ENCODE measurements at regions not wholly inside any gene's neighbourhood (a gene's known extent, or its start where the extent isn't known, plus 50 kb on each side); places are given as distances from the start of the nearest gene placed in this dataset.

- no peaks in the 10 kb centered on the region for H3K9me2 ChIP-seq (ENCODE audit: insufficient read depth)
- no peak overlapping the region for H3K4me2 ChIP-seq (ENCODE audit: unreplicated experiment)
- H2AFZ ChIP-seq = no peak overlapping the region
- no peak for DNase-seq
- H3K79me2 ChIP-seq (ENCODE audit: insufficient read depth) = no peaks in the 10 kb centered on the region
- no peaks in the 10 kb centered on the region for H3F3A ChIP-seq (ENCODE audit: insufficient read depth)
- in situ Hi-C loops (cut with MboI) = no loop called here
- WGBS, 2 experiments (ENCODE audit: low coverage in 1 of 2, low lambda C conversion rate in 2 of 2, missing lambda C conversion rate in 2 of 2) = 0% methylated on average over 1 of the region's 1 CpG
- TF ChIP-seq EZH2phosphoT487 (IDR thresholded peaks at IDR 0.05; ENCODE audit: insufficient read depth, low read depth) = no peak
- TF ChIP-seq EZH2 (IDR thresholded peaks at IDR 0.05; ENCODE audit: insufficient read depth, poor library complexity, severe bottlenecking) = no peak
- H3K9ac ChIP-seq = no peak overlapping the region
- H3K9me3 ChIP-seq (ENCODE audit: low read depth) = no peaks in the 10 kb centered on the region
- H3K27ac ChIP-seq = no peak overlapping the region
- H3K4me1 ChIP-seq (ENCODE audit: insufficient read depth) = no peaks in the 10 kb centered on the region
- no peaks in the 10 kb centered on the region for H4K20me1 ChIP-seq (ENCODE audit: insufficient read depth)
- H3K4me3 ChIP-seq = no peak overlapping the region
- H3K27me3 ChIP-seq (replicated peaks; ENCODE audit: insufficient read depth) = no peaks in the 10 kb centered on the region
- H3K36me3 ChIP-seq (ENCODE audit: low read depth) = no peaks in the 10 kb centered on the region
Observed at GRCh38 chr13:86810361-86810760, 860.8 kb upstream of the SLITRK5 start.

GRCh38 chr13:86813198-86813597, 858.0 kb upstream of the SLITRK5 start:
- Histone ChIP-seq H3K9me2 (ENCODE audit: insufficient read depth) (no peaks in the 10 kb centered on the region), H2AFZ (no peak overlapping the region), H3K4me3 (no peak overlapping the region), H3K36me3 (ENCODE audit: low read depth) (no peaks in the 10 kb centered on the region), H3K9me3 (ENCODE audit: low read depth) (no peaks in the 10 kb centered on the region), H3K79me2 (ENCODE audit: insufficient read depth) (no peaks in the 10 kb centered on the region), H4K20me1 (ENCODE audit: insufficient read depth) (no peaks in the 10 kb centered on the region), H3F3A (ENCODE audit: insufficient read depth) (no peaks in the 10 kb centered on the region), H3K27me3 (replicated peaks; ENCODE audit: insufficient read depth) (no peaks in the 10 kb centered on the region), H3K9ac (no peak overlapping the region), H3K4me1 (ENCODE audit: insufficient read depth) (no peaks in the 10 kb centered on the region), H3K4me2 (ENCODE audit: unreplicated experiment) (no peak overlapping the region), H3K27ac (no peak overlapping the region)
- 17 to 23% methylated on average over 1 of the region's 1 CpG for WGBS, 2 experiments (ENCODE audit: low coverage in 1 of 2, low lambda C conversion rate in 2 of 2, missing lambda C conversion rate in 2 of 2)
- DNase-seq = no peak
- TF ChIP-seq EZH2phosphoT487 (IDR thresholded peaks at IDR 0.05; ENCODE audit: insufficient read depth, low read depth) (no peak), EZH2 (IDR thresholded peaks at IDR 0.05; ENCODE audit: insufficient read depth, poor library complexity, severe bottlenecking) (no peak)
- in situ Hi-C loops (cut with MboI) = no loop called here

- no peaks in the 10 kb centered on the region for H4K20me1 ChIP-seq (ENCODE audit: insufficient read depth)
- no peak overlapping the region for H3K27ac ChIP-seq
- WGBS, 2 experiments (ENCODE audit: low coverage in 1 of 2, low lambda C conversion rate in 2 of 2, missing lambda C conversion rate in 2 of 2) = 50% methylated on average over 1 of the region's 1 CpG
- no peak overlapping the region for H2AFZ ChIP-seq
- H3F3A ChIP-seq (ENCODE audit: insufficient read depth) = no peaks in the 10 kb centered on the region
- no peak for TF ChIP-seq EZH2 (IDR thresholded peaks at IDR 0.05; ENCODE audit: insufficient read depth, poor library complexity, severe bottlenecking)
- no peak for TF ChIP-seq EZH2phosphoT487 (IDR thresholded peaks at IDR 0.05; ENCODE audit: insufficient read depth, low read depth)
- no peaks in the 10 kb centered on the region for H3K4me1 ChIP-seq (ENCODE audit: insufficient read depth)
- H3K27me3 ChIP-seq (replicated peaks; ENCODE audit: insufficient read depth) = no peaks in the 10 kb centered on the region
- no peak for DNase-seq
- H3K9ac ChIP-seq = no peak overlapping the region
- no peaks in the 10 kb centered on the region for H3K9me2 ChIP-seq (ENCODE audit: insufficient read depth)
- H3K9me3 ChIP-seq (ENCODE audit: low read depth) = no peaks in the 10 kb centered on the region
- H3K4me2 ChIP-seq (ENCODE audit: unreplicated experiment) = no peak overlapping the region
- H3K4me3 ChIP-seq = no peak overlapping the region
- in situ Hi-C loops (cut with MboI) = no loop called here
- no peaks in the 10 kb centered on the region for H3K79me2 ChIP-seq (ENCODE audit: insufficient read depth)
- no peaks in the 10 kb centered on the region for H3K36me3 ChIP-seq (ENCODE audit: low read depth)
Observed at GRCh38 chr13:86825410-86825809, 845.8 kb upstream of the SLITRK5 start.

GRCh38 chr13:86826232-86826631, 844.9 kb upstream of the SLITRK5 start:
- Histone ChIP-seq H3K4me1 (ENCODE audit: insufficient read depth) (no peaks in the 10 kb centered on the region), H3K27me3 (replicated peaks; ENCODE audit: insufficient read depth) (no peaks in the 10 kb centered on the region), H3K9me3 (ENCODE audit: low read depth) (no peaks in the 10 kb centered on the region), H3K79me2 (ENCODE audit: insufficient read depth) (no peaks in the 10 kb centered on the region), H3K9ac (no peak overlapping the region), H3K4me2 (ENCODE audit: unreplicated experiment) (no peak overlapping the region), H3F3A (ENCODE audit: insufficient read depth) (no peaks in the 10 kb centered on the region), H4K20me1 (ENCODE audit: insufficient read depth) (no peaks in the 10 kb centered on the region), H3K4me3 (no peak overlapping the region), H3K27ac (no peak overlapping the region), H3K36me3 (ENCODE audit: low read depth) (no peaks in the 10 kb centered on the region), H3K9me2 (ENCODE audit: insufficient read depth) (no peaks in the 10 kb centered on the region), H2AFZ (no peak overlapping the region)
- in situ Hi-C loops (cut with MboI) = no loop called here
- 44 to 45% methylated on average over 3 of the region's 3 CpGs for WGBS, 2 experiments (ENCODE audit: low coverage in 1 of 2, low lambda C conversion rate in 2 of 2, missing lambda C conversion rate in 2 of 2)
- TF ChIP-seq EZH2 (IDR thresholded peaks at IDR 0.05; ENCODE audit: insufficient read depth, poor library complexity, severe bottlenecking) (no peak), EZH2phosphoT487 (IDR thresholded peaks at IDR 0.05; ENCODE audit: insufficient read depth, low read depth) (no peak)
- no peak for DNase-seq

GRCh38 chr13:86830046-86830445, 841.1 kb upstream of the SLITRK5 start:
- Histone ChIP-seq H3K4me2 (ENCODE audit: unreplicated experiment) (no peak overlapping the region), H3K79me2 (ENCODE audit: insufficient read depth) (no peaks in the 10 kb centered on the region), H3K9me3 (ENCODE audit: low read depth) (no peaks in the 10 kb centered on the region), H3K9ac (no peak overlapping the region), H3K36me3 (ENCODE audit: low read depth) (no peaks in the 10 kb centered on the region), H2AFZ (no peak overlapping the region), H3K9me2 (ENCODE audit: insufficient read depth) (no peaks in the 10 kb centered on the region), H3K4me3 (no peak overlapping the region), H4K20me1 (ENCODE audit: insufficient read depth) (no peaks in the 10 kb centered on the region), H3K27ac (no peak overlapping the region), H3K4me1 (ENCODE audit: insufficient read depth) (no peaks in the 10 kb centered on the region), H3K27me3 (replicated peaks; ENCODE audit: insufficient read depth) (no peaks in the 10 kb centered on the region), H3F3A (ENCODE audit: insufficient read depth) (no peaks in the 10 kb centered on the region)
- TF ChIP-seq EZH2 (IDR thresholded peaks at IDR 0.05; ENCODE audit: insufficient read depth, poor library complexity, severe bottlenecking) = no peak
- no peak for TF ChIP-seq EZH2phosphoT487 (IDR thresholded peaks at IDR 0.05; ENCODE audit: insufficient read depth, low read depth)
- WGBS, 2 experiments (ENCODE audit: low coverage in 1 of 2, low lambda C conversion rate in 2 of 2, missing lambda C conversion rate in 2 of 2) = 1 to 2% methylated on average over 4 of the region's 4 CpGs
- no peak for DNase-seq
- in situ Hi-C loops (cut with MboI) = no loop called here

All from GM23248 (cell line).